GM18909 (cell line): ENCODE measurements at regions not wholly inside any gene's neighbourhood (a gene's known extent, or its start where the extent isn't known, plus 50 kb on each side); places are given as distances from the start of the nearest gene placed in this dataset.
"Not testable (repeated sequence)": the region's sequence is repeated elsewhere in the genome, so short reads cannot be mapped to it uniquely, and the experiment has no call there.

Source experiments
- ATAC-seq: cut with Tn5 transposase; IDR thresholded peaks from one replicate; pipeline ENCODE4 v1.9.1; 2021; ENCODE audit warnings: mild to moderate bottlenecking; ENCODE audit not compliant: unreplicated experiment, poor library complexity

GRCh38 chr21:22352088-22352487 lies 1353.9 kb downstream of the NCAM2 start:
- no peak for ATAC-seq

- ATAC-seq, result no peak
Observed at GRCh38 chr21:22355949-22356348, 1357.7 kb downstream of the NCAM2 start.

- ATAC-seq, result no peak
Observed at GRCh38 chr21:22356663-22357062, 1358.5 kb downstream of the NCAM2 start.

- ATAC-seq, result not testable (repeated sequence)
Observed at GRCh38 chr21:22359599-22359998, 1361.4 kb downstream of the NCAM2 start.

- no peak for ATAC-seq
Observed at GRCh38 chr21:22363504-22363903, 1365.3 kb downstream of the NCAM2 start.

- ATAC-seq, result no peak
Observed at GRCh38 chr21:22364163-22364562, 1366.0 kb downstream of the NCAM2 start.

- ATAC-seq, result no peak
Observed at GRCh38 chr21:22374218-22374969, 1376.2 kb downstream of the NCAM2 start.

GRCh38 chr21:22377795-22378194 lies 1379.6 kb downstream of the NCAM2 start:
- not testable (repeated sequence) for ATAC-seq

- ATAC-seq, result no peak
Observed at GRCh38 chr21:22393324-22393723, 1395.1 kb downstream of the NCAM2 start.

- ATAC-seq, result no peak
Observed at GRCh38 chr21:22395965-22396364, 1397.8 kb downstream of the NCAM2 start.

- no peak for ATAC-seq
Observed at GRCh38 chr21:22399681-22400514, 1401.7 kb downstream of the NCAM2 start.

GRCh38 chr21:22409571-22409970 lies 1411.4 kb downstream of the NCAM2 start:
- no peak for ATAC-seq

- ATAC-seq, result no peak
Observed at GRCh38 chr21:22416555-22416954, 1418.3 kb downstream of the NCAM2 start.

GRCh38 chr21:22421416-22422180 lies 1423.4 kb downstream of the NCAM2 start:
- no peak for ATAC-seq

GRCh38 chr21:22438428-22439086 lies 1440.3 kb downstream of the NCAM2 start:
- no peak for ATAC-seq

- ATAC-seq, result no peak
Observed at GRCh38 chr21:22444990-22445389, 1446.8 kb downstream of the NCAM2 start.

- ATAC-seq, result no peak
Observed at GRCh38 chr21:22450507-22450906, 1452.3 kb downstream of the NCAM2 start.

- no peak for ATAC-seq
Observed at GRCh38 chr21:22456241-22456640, 1458.0 kb downstream of the NCAM2 start.

GRCh38 chr21:22468893-22469292 lies 1470.7 kb downstream of the NCAM2 start:
- no peak for ATAC-seq

- ATAC-seq, result no peak
Observed at GRCh38 chr21:22474403-22474802, 1476.2 kb downstream of the NCAM2 start.
